ENCODE measurements at regions not wholly inside any gene's neighbourhood (a gene's known extent, or its start where the extent isn't known, plus 50 kb on each side); places are given as distances from the start of the nearest gene placed in this dataset.

- ATAC-seq (no peak), DNase-seq (no peak)
- CTCF ChIA-PET: no interaction called here
- Mint-ChIP-seq H3K27ac (no peak overlapping the region), H3K36me3 (no peaks in the 10 kb centered on the region), H3K9me3 (ENCODE audit: low read depth) (peaks cover 3% of the 10 kb centered on the region), H3K4me1 (no peaks in the 10 kb centered on the region), H3K4me3 (no peak overlapping the region), H3K27me3 (no peaks in the 10 kb centered on the region)
These were observed 470.8 kb downstream of the SOX2 start for GRCh38 chr3:182182531-182182968.

- Mint-ChIP-seq H3K9me3 (ENCODE audit: low read depth) (peaks cover 3% of the 10 kb centered on the region), H3K27me3 (no peaks in the 10 kb centered on the region), H3K4me1 (no peaks in the 10 kb centered on the region), H3K27ac (no peak overlapping the region), H3K36me3 (no peaks in the 10 kb centered on the region), H3K4me3 (no peak overlapping the region)
- ATAC-seq (no peak), DNase-seq (no peak)
- CTCF ChIA-PET: no interaction called here
These were observed 472.1 kb downstream of the SOX2 start for GRCh38 chr3:182183716-182184430.

- H3K9me3 Mint-ChIP-seq (ENCODE audit: low read depth): peaks cover 3% of the 10 kb centered on the region
- ATAC-seq (no peak), DNase-seq (no peak)
- H3K36me3 Mint-ChIP-seq: no peaks in the 10 kb centered on the region
- no peak overlapping the region for H3K4me3 Mint-ChIP-seq
- H3K4me1 Mint-ChIP-seq: no peaks in the 10 kb centered on the region
- no peak overlapping the region for H3K27ac Mint-ChIP-seq
- CTCF ChIA-PET: no interaction called here
- no peaks in the 10 kb centered on the region for H3K27me3 Mint-ChIP-seq
These were observed 473.6 kb downstream of the SOX2 start for GRCh38 chr3:182185313-182185712.

- H3K4me1 Mint-ChIP-seq: no peaks in the 10 kb centered on the region
- H3K27ac Mint-ChIP-seq: no peak overlapping the region
These were observed 478.3 kb downstream of the SOX2 start for GRCh38 chr3:182190056-182190455.

GRCh38 chr3:182198345-182198744 is 486.6 kb downstream of the SOX2 start:
- CTCF ChIA-PET: no interaction called here
- Mint-ChIP-seq H3K4me3 (no peak overlapping the region), H3K27ac (no peak overlapping the region), H3K27me3 (no peaks in the 10 kb centered on the region), H3K4me1 (no peaks in the 10 kb centered on the region), H3K36me3 (no peaks in the 10 kb centered on the region), H3K9me3 (ENCODE audit: low read depth) (no peaks in the 10 kb centered on the region)
- no peak for ATAC-seq
- DNase-seq: no peak

More at GRCh38 chr3:182190056-182190455, 478.3 kb downstream of the SOX2 start:
- Mint-ChIP-seq H3K9me3 (ENCODE audit: low read depth) (no peaks in the 10 kb centered on the region), H3K36me3 (no peaks in the 10 kb centered on the region), H3K4me3 (no peak overlapping the region), H3K27me3 (no peaks in the 10 kb centered on the region)
- ATAC-seq (no peak), DNase-seq (no peak)
- CTCF ChIA-PET: no interaction called here

- CTCF ChIA-PET: no interaction called here
- no peaks in the 10 kb centered on the region for H3K9me3 Mint-ChIP-seq (ENCODE audit: low read depth)
- no peaks in the 10 kb centered on the region for H3K27me3 Mint-ChIP-seq
- ATAC-seq (no peak), DNase-seq (no peak)
- H3K36me3 Mint-ChIP-seq: no peaks in the 10 kb centered on the region
- H3K4me3 Mint-ChIP-seq: no peak overlapping the region
- H3K27ac Mint-ChIP-seq: no peak overlapping the region
- H3K4me1 Mint-ChIP-seq: no peaks in the 10 kb centered on the region
These were observed 489.9 kb downstream of the SOX2 start for GRCh38 chr3:182201456-182202168.

GRCh38 chr3:182212479-182213076 is 500.9 kb downstream of the SOX2 start:
- Mint-ChIP-seq H3K36me3 (no peaks in the 10 kb centered on the region), H3K9me3 (ENCODE audit: low read depth) (no peaks in the 10 kb centered on the region), H3K27ac (no peak overlapping the region), H3K4me3 (no peak overlapping the region), H3K27me3 (no peaks in the 10 kb centered on the region), H3K4me1 (no peaks in the 10 kb centered on the region)
- ATAC-seq (no peak), DNase-seq (no peak)
- CTCF ChIA-PET: no interaction called here

GRCh38 chr3:182214416-182214815 is 502.7 kb downstream of the SOX2 start:
- CTCF ChIA-PET: no interaction called here
- H3K9me3 Mint-ChIP-seq (ENCODE audit: low read depth): no peaks in the 10 kb centered on the region
- no peak for ATAC-seq
- no peak overlapping the region for H3K4me3 Mint-ChIP-seq
- H3K27ac Mint-ChIP-seq: no peak overlapping the region
- no peaks in the 10 kb centered on the region for H3K27me3 Mint-ChIP-seq
- H3K4me1 Mint-ChIP-seq: no peaks in the 10 kb centered on the region
- no peaks in the 10 kb centered on the region for H3K36me3 Mint-ChIP-seq
- DNase-seq: no peak

GRCh38 chr3:182215881-182216280 is 504.2 kb downstream of the SOX2 start:
- ATAC-seq (no peak), DNase-seq (no peak)
- Mint-ChIP-seq H3K9me3 (ENCODE audit: low read depth) (no peaks in the 10 kb centered on the region), H3K4me1 (no peaks in the 10 kb centered on the region), H3K4me3 (no peak overlapping the region), H3K27ac (no peak overlapping the region), H3K36me3 (no peaks in the 10 kb centered on the region), H3K27me3 (no peaks in the 10 kb centered on the region)
- CTCF ChIA-PET: no interaction called here

GRCh38 chr3:182216311-182216970 is 504.7 kb downstream of the SOX2 start:
- Mint-ChIP-seq H3K27ac (no peak overlapping the region), H3K4me3 (no peak overlapping the region), H3K4me1 (no peaks in the 10 kb centered on the region), H3K27me3 (no peaks in the 10 kb centered on the region), H3K9me3 (ENCODE audit: low read depth) (no peaks in the 10 kb centered on the region), H3K36me3 (no peaks in the 10 kb centered on the region)
- CTCF ChIA-PET: no interaction called here
- DNase-seq (no peak), ATAC-seq (no peak)

GRCh38 chr3:182220013-182220412 is 508.3 kb downstream of the SOX2 start:
- CTCF ChIA-PET: no interaction called here

GRCh38 chr3:182220471-182220870 is 508.7 kb downstream of the SOX2 start:
- Mint-ChIP-seq H3K9me3 (ENCODE audit: low read depth) (no peaks in the 10 kb centered on the region), H3K27ac (no peak overlapping the region), H3K36me3 (no peaks in the 10 kb centered on the region), H3K4me3 (no peak overlapping the region), H3K27me3 (no peaks in the 10 kb centered on the region), H3K4me1 (no peaks in the 10 kb centered on the region)
- CTCF ChIA-PET: no interaction called here
- ATAC-seq (no peak), DNase-seq (no peak)

More at GRCh38 chr3:182220013-182220412, 508.3 kb downstream of the SOX2 start:
- Mint-ChIP-seq H3K4me1 (no peaks in the 10 kb centered on the region), H3K4me3 (no peak overlapping the region), H3K27ac (no peak overlapping the region), H3K9me3 (ENCODE audit: low read depth) (no peaks in the 10 kb centered on the region), H3K36me3 (no peaks in the 10 kb centered on the region), H3K27me3 (no peaks in the 10 kb centered on the region)
- ATAC-seq: no peak
- DNase-seq: no peak

GRCh38 chr3:182226995-182227394 is 515.3 kb downstream of the SOX2 start:
- Mint-ChIP-seq H3K27ac (no peak overlapping the region), H3K9me3 (ENCODE audit: low read depth) (no peaks in the 10 kb centered on the region), H3K27me3 (no peaks in the 10 kb centered on the region), H3K36me3 (no peaks in the 10 kb centered on the region), H3K4me1 (no peaks in the 10 kb centered on the region), H3K4me3 (no peak overlapping the region)
- CTCF ChIA-PET: no interaction called here
- no peak for ATAC-seq
- no peak for DNase-seq

- Mint-ChIP-seq H3K27ac (no peak overlapping the region), H3K4me1 (no peaks in the 10 kb centered on the region), H3K9me3 (ENCODE audit: low read depth) (no peaks in the 10 kb centered on the region), H3K27me3 (no peaks in the 10 kb centered on the region), H3K4me3 (no peak overlapping the region), H3K36me3 (no peaks in the 10 kb centered on the region)
- DNase-seq (no peak), ATAC-seq (no peak)
- CTCF ChIA-PET: no interaction called here
These were observed 521.7 kb downstream of the SOX2 start for GRCh38 chr3:182233405-182233804.
